IMR-90 (cell line): ENCODE measurements at regions not wholly inside any gene's neighbourhood (a gene's known extent, or its start where the extent isn't known, plus 50 kb on each side); places are given as distances from the start of the nearest gene placed in this dataset.

Experiments used
- BHLHE40 ChIP-seq: fragments of 150-350 bp; IDR thresholded peaks from 2 replicates; pipeline ENCODE4 v1.6.1; 2016; ENCODE audit warnings: mild to moderate bottlenecking, low read depth, low read length
- MAFK ChIP-seq: IDR thresholded peaks from 2 replicates; pipeline ENCODE4 v1.6.1; 2012; ENCODE audit warnings: low read depth, low read length, improper control_type of control experiment
- MAZ ChIP-seq: IDR thresholded peaks from 2 replicates; pipeline ENCODE4 v1.6.1; 2012; ENCODE audit warnings: low read depth, mild to moderate bottlenecking, low read length, improper control_type of control experiment, moderate library complexity, borderline replicate concordance
- MXI1 ChIP-seq: IDR thresholded peaks from 2 replicates; pipeline ENCODE4 v1.6.1; 2012; ENCODE audit warnings: low read depth, mild to moderate bottlenecking, low read length, moderate library complexity, borderline replicate concordance
- POLR2A ChIP-seq: IDR thresholded peaks from 2 replicates; pipeline ENCODE4 v1.6.1; 2012; ENCODE audit warnings: mild to moderate bottlenecking, low read depth, low read length
- RAD21 ChIP-seq: IDR thresholded peaks from 2 replicates; pipeline ENCODE4 v1.6.1; 2012; ENCODE audit warnings: low read length, improper control_type of control experiment
- RFX5 ChIP-seq: IDR thresholded peaks from 2 replicates; pipeline ENCODE4 v1.8.0; 2012; ENCODE audit warnings: low read depth, mild to moderate bottlenecking, low read length, moderate library complexity
- SMC3 ChIP-seq: fragments of 150-350 bp; IDR thresholded peaks from 2 replicates; pipeline ENCODE4 v1.6.1; 2016; ENCODE audit warnings: low read depth, mild to moderate bottlenecking, antibody characterized with exemption, low read length, moderate library complexity
- TF ChIP-seq, protein P1 (sequence below): conservative IDR thresholded peaks from 2 replicates; pipeline ENCODE4 v1.5.1; 2012; ENCODE audit warnings: mild to moderate bottlenecking, low read depth, low read length, improper control_type of control experiment

- TF ChIP-seq, protein P1, sequence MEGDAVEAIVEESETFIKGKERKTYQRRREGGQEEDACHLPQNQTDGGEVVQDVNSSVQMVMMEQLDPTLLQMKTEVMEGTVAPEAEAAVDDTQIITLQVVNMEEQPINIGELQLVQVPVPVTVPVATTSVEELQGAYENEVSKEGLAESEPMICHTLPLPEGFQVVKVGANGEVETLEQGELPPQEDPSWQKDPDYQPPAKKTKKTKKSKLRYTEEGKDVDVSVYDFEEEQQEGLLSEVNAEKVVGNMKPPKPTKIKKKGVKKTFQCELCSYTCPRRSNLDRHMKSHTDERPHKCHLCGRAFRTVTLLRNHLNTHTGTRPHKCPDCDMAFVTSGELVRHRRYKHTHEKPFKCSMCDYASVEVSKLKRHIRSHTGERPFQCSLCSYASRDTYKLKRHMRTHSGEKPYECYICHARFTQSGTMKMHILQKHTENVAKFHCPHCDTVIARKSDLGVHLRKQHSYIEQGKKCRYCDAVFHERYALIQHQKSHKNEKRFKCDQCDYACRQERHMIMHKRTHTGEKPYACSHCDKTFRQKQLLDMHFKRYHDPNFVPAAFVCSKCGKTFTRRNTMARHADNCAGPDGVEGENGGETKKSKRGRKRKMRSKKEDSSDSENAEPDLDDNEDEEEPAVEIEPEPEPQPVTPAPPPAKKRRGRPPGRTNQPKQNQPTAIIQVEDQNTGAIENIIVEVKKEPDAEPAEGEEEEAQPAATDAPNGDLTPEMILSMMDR, result no peak
- TF ChIP-seq POLR2A (no peak), RAD21 (no peak), RFX5 (no peak), MAZ (no peak), BHLHE40 (no peak), MAFK (no peak), SMC3 (no peak), MXI1 (no peak)
Observed at GRCh38 chr5:23253621-23254198, 253.7 kb upstream of the PRDM9 start.
